NB4 (cell line): ENCODE measurements at regions not wholly inside any gene's neighbourhood (a gene's known extent, or its start where the extent isn't known, plus 50 kb on each side); places are given as distances from the start of the nearest gene placed in this dataset.

ENCODE experiments used
- CTCF ChIP-seq: IDR thresholded peaks from one replicate; pipeline ENCODE4 v1.5.1; 2012; ENCODE audit warnings: low read depth, low read length
- POLR2A ChIP-seq: IDR thresholded peaks from 2 replicates; pipeline ENCODE4 v1.6.1; 2011; ENCODE audit warnings: mild to moderate bottlenecking; ENCODE audit not compliant: insufficient read length; ENCODE audit errors: extremely low read depth

DNA sequence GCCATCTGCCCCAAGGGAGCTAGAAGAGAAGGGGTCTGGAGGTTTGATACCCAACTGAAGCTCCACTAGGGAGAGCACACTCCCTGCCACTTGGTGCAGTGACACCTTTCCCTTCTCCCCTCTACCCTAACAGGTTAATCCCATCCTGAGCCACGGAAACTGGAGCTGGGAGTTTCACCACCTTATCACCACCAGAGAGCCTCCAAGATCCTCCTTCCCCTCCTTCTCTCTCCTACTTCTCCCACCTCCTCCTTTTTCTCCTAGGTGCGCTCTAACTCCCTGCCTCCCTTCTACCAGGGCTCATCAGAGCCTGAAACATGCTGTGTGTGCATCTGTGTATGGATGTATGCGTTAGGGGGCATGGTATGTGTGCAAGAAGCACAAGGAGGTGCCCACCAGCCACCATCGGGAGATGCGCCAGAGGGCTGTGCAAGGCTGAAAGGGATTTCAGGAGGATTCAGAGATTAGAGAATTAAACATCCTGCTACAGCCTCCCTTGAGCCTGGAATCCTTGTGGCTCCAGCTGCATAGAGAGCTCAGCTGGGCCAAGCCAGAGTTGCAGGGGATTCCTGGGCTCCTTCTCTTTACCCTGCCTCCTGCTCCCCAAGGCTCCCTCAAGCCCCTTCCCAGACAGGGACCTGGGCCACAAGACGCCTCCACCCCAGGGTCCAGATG lies 89.8 kb downstream of the PCDH1 start:
- no peak for TF ChIP-seq POLR2A
- no peak for TF ChIP-seq CTCF
